IMR-90 (cell line): ENCODE measurements at regions not wholly inside any gene's neighbourhood (a gene's known extent, or its start where the extent isn't known, plus 50 kb on each side); places are given as distances from the start of the nearest gene placed in this dataset.
"Not testable (repeated sequence)": the region's sequence is repeated elsewhere in the genome, so short reads cannot be mapped to it uniquely, and the experiment has no call there.

Source experiments
- ATAC-seq: fragments of 200-7000 bp; cut with Tn5 transposase; 2 replicates; pipeline ENCODE4 v1.9.1; 2020; ENCODE audit warnings: low read depth, mild to moderate bottlenecking, moderate library complexity
- BruUV-seq: library from RNA; stranded (reverse); fragments of 400-500 nt; replicated peaks from 2 replicates; lab custom pipeline; 2021; lab: Mats Ljungman, UMichigan
- CTCF ChIA-PET: fragments of 300-600 bp; formaldehyde crosslinking; extraction: SDS; loops from one replicate; lab custom pipeline; 2021; ENCODE audit warnings: antibody characterized with exemption; lab: Yijun Ruan, JAX
- POLR2A ChIA-PET: fragments of 300-600 bp; sonication (Branson Sonifier 250); formaldehyde crosslinking; loops from one replicate; lab custom pipeline; 2022; ENCODE audit warnings: antibody characterized with exemption; ENCODE audit not compliant: unreplicated experiment; lab: Charles Lee
- DNase-seq: peaks from one replicate; pipeline ENCODE4 v3.0.0; 2013
- H2AFZ ChIP-seq: replicated peaks from 2 replicates; pipeline ENCODE3; 2013; ENCODE audit warnings: low read length, mild to moderate bottlenecking; ENCODE audit not compliant: poor library complexity
- H2AK5ac ChIP-seq: 2 replicates; pipeline ENCODE4 v1.6.1; 2013; ENCODE audit warnings: low read depth, low read length, inconsistent platforms
- H2AK9ac ChIP-seq: replicated peaks from 2 replicates; pipeline ENCODE3; 2013; ENCODE audit warnings: mild to moderate bottlenecking, low read depth, low read length, moderate library complexity; ENCODE audit not compliant: poor library complexity
- H2BK120ac ChIP-seq: 2 replicates; pipeline ENCODE4 v1.6.1; 2013; ENCODE audit warnings: low read depth, low read length, inconsistent platforms
- H2BK15ac ChIP-seq: 3 replicates; pipeline ENCODE4 v1.6.1; 2013; ENCODE audit warnings: low read depth, low read length, inconsistent platforms
- H2BK20ac ChIP-seq: 2 replicates; pipeline ENCODE4 v1.6.1; 2013; ENCODE audit warnings: low read depth, mild to moderate bottlenecking, inconsistent platforms, low read length, moderate library complexity
- H2BK5ac ChIP-seq: 2 replicates; pipeline ENCODE4 v1.6.1; 2013; ENCODE audit warnings: mild to moderate bottlenecking, low read depth, low read length, inconsistent platforms; ENCODE audit not compliant: poor library complexity, severe bottlenecking
- H3K14ac ChIP-seq: replicated peaks from 2 replicates; pipeline ENCODE4 v1.6.1; 2013; ENCODE audit warnings: low read depth, low read length, inconsistent platforms
- H3K18ac ChIP-seq: 2 replicates; pipeline ENCODE4 v1.6.1; 2013; ENCODE audit warnings: low read depth, low read length, control low read depth
- H3K23ac ChIP-seq: 2 replicates; pipeline ENCODE4 v1.6.1; 2013; ENCODE audit warnings: low read depth, low read length, inconsistent platforms
- H3K27ac ChIP-seq: 2 replicates; pipeline ENCODE4 v1.5.1; 2013; ENCODE audit warnings: mild to moderate bottlenecking, control low read depth, low read length; ENCODE audit not compliant: insufficient read depth
- H3K27me3 ChIP-seq: 2 replicates; pipeline ENCODE4 v1.6.1; 2013; ENCODE audit warnings: low read length; ENCODE audit not compliant: control insufficient read depth, insufficient read depth
- H3K36me3 ChIP-seq: 2 replicates; pipeline ENCODE4 v1.6.1; 2013; ENCODE audit warnings: low read length, mixed read lengths; ENCODE audit not compliant: control insufficient read depth, insufficient read depth
- H3K4ac ChIP-seq: 2 replicates; pipeline ENCODE4 v1.6.1; 2013; ENCODE audit warnings: low read depth, low read length, inconsistent platforms
- H3K4me1 ChIP-seq: 2 replicates; pipeline ENCODE4 v1.6.1; 2013; ENCODE audit warnings: low read length, mixed read lengths; ENCODE audit not compliant: control insufficient read depth, insufficient read depth
- H3K4me2 ChIP-seq: 2 replicates; pipeline ENCODE4 v1.6.1; 2013; ENCODE audit warnings: low read depth, mild to moderate bottlenecking, control low read depth, low read length, moderate library complexity
- H3K4me3 ChIP-seq: 2 replicates; pipeline ENCODE4 v1.5.1; 2013; ENCODE audit warnings: low read depth, mild to moderate bottlenecking, control low read depth, low read length, moderate library complexity; ENCODE audit not compliant: insufficient read depth
- H3K56ac ChIP-seq: 2 replicates; pipeline ENCODE4 v1.6.1; 2013; ENCODE audit warnings: low read length, inconsistent platforms; ENCODE audit not compliant: insufficient read depth; ENCODE audit errors: extremely low read depth
- H3K79me1 ChIP-seq, 2 experiments: 2 replicates each; pipeline ENCODE4 v1.6.1; 2013; ENCODE audit warnings: low read length in 2 of 2, inconsistent platforms in 1 of 2, low read depth in 1 of 2
- H3K9ac ChIP-seq: 2 replicates; pipeline ENCODE4 v1.6.1; 2013; ENCODE audit warnings: low read depth, low read length, control low read depth
- H3K9me1 ChIP-seq: 2 replicates; pipeline ENCODE4 v1.6.1; 2013; ENCODE audit warnings: low read length, inconsistent platforms; ENCODE audit not compliant: insufficient read depth
- H3K9me3 ChIP-seq: 2 replicates; pipeline ENCODE4 v1.6.1; 2013; ENCODE audit warnings: low read length; ENCODE audit not compliant: control insufficient read depth, insufficient read depth
- H4K20me1 ChIP-seq: 2 replicates; pipeline ENCODE4 v1.6.1; 2013; ENCODE audit warnings: low read length, inconsistent platforms; ENCODE audit not compliant: insufficient read depth
- H4K5ac ChIP-seq: 2 replicates; pipeline ENCODE4 v1.6.1; 2013; ENCODE audit warnings: mild to moderate bottlenecking, low read depth, low read length, control low read depth
- H4K8ac ChIP-seq, 2 experiments: 2 replicates each; pipeline ENCODE4 v1.6.1; 2013; ENCODE audit warnings: low read depth in 2 of 2, low read length in 2 of 2, control low read depth in 1 of 2, inconsistent platforms in 1 of 2
- H4K91ac ChIP-seq: 2 replicates; pipeline ENCODE4 v1.6.1; 2013; ENCODE audit warnings: low read depth, low read length, inconsistent platforms; ENCODE audit not compliant: insufficient read depth
- WGBS, 2 experiments: methylation state at CpG; one replicate each; pipeline versions ENCODE4 v1.1.5 to v1.1.7; 2013; ENCODE audit warnings: missing lambda C conversion rate in 2 of 2; ENCODE audit not compliant: insufficient read length in 1 of 2; ENCODE audit errors: extremely low coverage in 2 of 2; 5-methylcytosine and 5-hydroxymethylcytosine counted together
- dilution Hi-C: fragments of 300-500 bp; cut with HindIII; formaldehyde crosslinking; loops from one replicate; pipeline ENCODE4 v1.14.3; 2018; ENCODE audit warnings: low sequenced_read_pairs; ENCODE audit not compliant: unreplicated experiment
- in situ Hi-C: fragments of 300-500 bp; cut with MboI; formaldehyde crosslinking; loops from 3 replicates; pipeline ENCODE4 v1.14.3; 2019; ENCODE audit warnings: low sequenced_read_pairs, inconsistent platforms, mixed read lengths
- intact Hi-C: fragments of 100-400 bp; cut with micrococcal nuclease; formaldehyde crosslinking; loops from 2 replicates; pipeline ENCODE4 v1.10.0; 2022

GRCh38 chr6:14296698-14297097 lies 179.1 kb downstream of the CD83 start:
- H3K23ac ChIP-seq, H3K4ac ChIP-seq, POLR2A ChIA-PET, H3K36me3 ChIP-seq, intact Hi-C loops, H3K4me2 ChIP-seq, H2AK9ac ChIP-seq, H2BK20ac ChIP-seq, H3K14ac ChIP-seq, H3K9me3 ChIP-seq, H3K9ac ChIP-seq, ATAC-seq, H3K4me1 ChIP-seq, DNase-seq, H4K8ac ChIP-seq, H2AFZ ChIP-seq, H2BK15ac ChIP-seq, H3K27ac ChIP-seq, dilution Hi-C loops, H3K9me1 ChIP-seq, H4K5ac ChIP-seq, CTCF ChIA-PET, H4K91ac ChIP-seq, H3K56ac ChIP-seq, H3K18ac ChIP-seq, BruUV-seq, H2AK5ac ChIP-seq, H3K79me1 ChIP-seq, in situ Hi-C loops, H2BK5ac ChIP-seq, H4K20me1 ChIP-seq, H3K4me3 ChIP-seq, H2BK120ac ChIP-seq: not testable (repeated sequence)
- peaks cover 11% of the 10 kb centered on the region for H3K27me3 ChIP-seq
- WGBS, 2 experiments: no CpG with 5 or more reads among the region's 6 CpGs

- H4K8ac ChIP-seq, H4K20me1 ChIP-seq, intact Hi-C loops, H3K4me2 ChIP-seq, DNase-seq, H3K18ac ChIP-seq, H3K9me3 ChIP-seq, POLR2A ChIA-PET, H2BK20ac ChIP-seq, H3K4me3 ChIP-seq, H4K5ac ChIP-seq, H2BK5ac ChIP-seq, H2BK15ac ChIP-seq, in situ Hi-C loops, H3K79me1 ChIP-seq, H3K23ac ChIP-seq, H3K4me1 ChIP-seq, H2BK120ac ChIP-seq, H2AK5ac ChIP-seq, BruUV-seq, H4K91ac ChIP-seq, H3K36me3 ChIP-seq, dilution Hi-C loops, H3K4ac ChIP-seq, H3K27ac ChIP-seq, CTCF ChIA-PET, H3K56ac ChIP-seq, H3K27me3 ChIP-seq, H3K14ac ChIP-seq, H2AK9ac ChIP-seq, ATAC-seq, H3K9ac ChIP-seq, H2AFZ ChIP-seq, H3K9me1 ChIP-seq: not testable (repeated sequence)
- no CpG with 5 or more reads among the region's 7 CpGs for WGBS, 2 experiments
Measured at GRCh38 chr6:14297118-14297517, 179.5 kb downstream of the CD83 start.
